ENCODE measurements at regions not wholly inside any gene's neighbourhood (a gene's known extent, or its start where the extent isn't known, plus 50 kb on each side); places are given as distances from the start of the nearest gene placed in this dataset.

DNA sequence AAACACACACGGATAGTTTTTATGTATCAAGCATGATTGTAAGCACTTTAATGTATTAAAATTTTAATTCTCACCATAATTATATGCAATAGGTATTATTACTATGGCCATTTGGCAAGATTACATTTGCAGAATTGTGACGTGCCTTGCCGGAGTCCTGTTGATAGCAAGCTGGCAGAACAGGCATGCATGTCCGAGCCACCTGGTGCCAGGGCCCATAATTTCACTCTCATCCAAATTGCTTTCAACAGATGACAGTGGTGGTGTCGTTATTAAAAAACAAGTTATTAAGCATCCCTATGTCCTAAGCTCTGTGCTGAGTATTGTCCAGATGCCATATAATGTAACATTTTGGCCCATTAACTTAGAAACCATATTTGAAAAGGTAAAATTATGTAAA, 374.3 kb downstream of the FOXO1 start:
- Histone ChIP-seq H3K27ac (ENCODE audit: poor library complexity, severe bottlenecking) (no peak overlapping the region), H3K4me3 (ENCODE audit: severe bottlenecking) (no peak overlapping the region), H3K27me3 (ENCODE audit: insufficient read depth, poor library complexity, severe bottlenecking) (no peaks in the 10 kb centered on the region), H3K9me3 (ENCODE audit: severe bottlenecking) (no peaks in the 10 kb centered on the region), H3K36me3 (ENCODE audit: low read depth) (no peaks in the 10 kb centered on the region), H3K4me1 (ENCODE audit: insufficient read depth, poor library complexity, severe bottlenecking) (no peaks in the 10 kb centered on the region)
- DNase-seq (ENCODE audit: low spot score) = no peak
- no peak for ATAC-seq (ENCODE audit: low read depth)
- no peak for TF ChIP-seq CTCF (IDR thresholded peaks at IDR 0.05; ENCODE audit: poor library complexity, severe bottlenecking)

- no peaks in the 10 kb centered on the region for H3K36me3 ChIP-seq (ENCODE audit: low read depth)
- H3K9me3 ChIP-seq (ENCODE audit: severe bottlenecking) = no peaks in the 10 kb centered on the region
- ATAC-seq (ENCODE audit: low read depth) (no peak), DNase-seq (ENCODE audit: low spot score) (no peak)
- H3K4me1 ChIP-seq (ENCODE audit: insufficient read depth, poor library complexity, severe bottlenecking) = no peaks in the 10 kb centered on the region
- no peaks in the 10 kb centered on the region for H3K27me3 ChIP-seq (ENCODE audit: insufficient read depth, poor library complexity, severe bottlenecking)
- H3K4me3 ChIP-seq (ENCODE audit: severe bottlenecking) = no peak overlapping the region
- TF ChIP-seq CTCF (IDR thresholded peaks at IDR 0.05; ENCODE audit: poor library complexity, severe bottlenecking) = no peak
- H3K27ac ChIP-seq (ENCODE audit: poor library complexity, severe bottlenecking) = no peak overlapping the region
Measured at GRCh38 chr13:40292536-40292935, 373.9 kb downstream of the FOXO1 start.

DNA sequence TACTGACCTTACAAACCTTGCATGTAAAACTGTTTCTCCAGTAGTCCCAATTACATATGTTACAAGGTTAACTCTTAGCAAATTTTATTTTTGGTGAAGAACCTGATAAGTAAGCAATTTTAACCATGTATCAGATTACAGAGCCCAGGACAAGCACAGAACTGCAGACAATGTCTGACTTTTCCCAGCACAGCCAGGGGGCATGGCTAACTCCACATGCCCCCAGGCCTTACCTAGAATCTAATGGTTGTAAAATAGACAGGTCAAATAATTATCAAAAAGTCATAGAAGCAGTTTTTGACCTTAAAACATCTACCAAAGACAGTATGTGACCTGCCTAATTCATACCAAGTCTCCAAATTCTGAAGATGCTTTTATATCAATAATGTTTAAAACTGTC, 364.1 kb downstream of the FOXO1 start:
- Histone ChIP-seq H3K27ac (ENCODE audit: poor library complexity, severe bottlenecking) (no peak overlapping the region), H3K9me3 (ENCODE audit: severe bottlenecking) (no peaks in the 10 kb centered on the region), H3K36me3 (ENCODE audit: low read depth) (no peaks in the 10 kb centered on the region), H3K27me3 (ENCODE audit: insufficient read depth, poor library complexity, severe bottlenecking) (no peaks in the 10 kb centered on the region), H3K4me1 (ENCODE audit: insufficient read depth, poor library complexity, severe bottlenecking) (peaks cover 3% of the 10 kb centered on the region), H3K4me3 (ENCODE audit: severe bottlenecking) (no peak overlapping the region)
- TF ChIP-seq CTCF (IDR thresholded peaks at IDR 0.05; ENCODE audit: poor library complexity, severe bottlenecking) = no peak
- DNase-seq (ENCODE audit: low spot score) (no peak), ATAC-seq (ENCODE audit: low read depth) (no peak)

DNA sequence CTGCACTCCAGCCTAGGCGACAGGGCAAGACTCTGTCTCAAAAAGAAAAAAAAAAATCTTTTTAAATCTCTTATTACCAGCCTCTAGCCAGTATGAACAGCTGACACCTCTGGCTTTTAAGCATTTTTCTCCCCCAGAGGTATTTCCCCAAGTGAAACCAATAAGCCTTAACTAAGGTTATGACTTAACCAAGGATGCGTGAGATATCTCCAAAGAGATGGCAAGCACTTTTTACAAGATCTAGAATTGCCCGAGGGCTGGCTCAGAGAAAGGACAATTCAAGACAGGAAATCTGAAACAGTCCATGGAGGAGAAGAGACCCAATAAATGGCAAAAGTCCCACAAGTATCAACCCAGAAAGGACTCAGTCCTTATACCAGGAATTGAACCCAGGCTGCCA, 362.1 kb downstream of the FOXO1 start:
- Histone ChIP-seq H3K27ac (ENCODE audit: poor library complexity, severe bottlenecking) (no peak overlapping the region), H3K4me1 (ENCODE audit: insufficient read depth, poor library complexity, severe bottlenecking) (peaks cover 3% of the 10 kb centered on the region), H3K9me3 (ENCODE audit: severe bottlenecking) (no peaks in the 10 kb centered on the region), H3K27me3 (ENCODE audit: insufficient read depth, poor library complexity, severe bottlenecking) (no peaks in the 10 kb centered on the region), H3K36me3 (ENCODE audit: low read depth) (no peaks in the 10 kb centered on the region), H3K4me3 (ENCODE audit: severe bottlenecking) (no peak overlapping the region)
- DNase-seq (ENCODE audit: low spot score) (no peak), ATAC-seq (ENCODE audit: low read depth) (no peak)
- TF ChIP-seq CTCF (IDR thresholded peaks at IDR 0.05; ENCODE audit: poor library complexity, severe bottlenecking) = no peak

GRCh38 chr13:40306817-40307216, 359.6 kb downstream of the FOXO1 start:
- TF ChIP-seq CTCF (IDR thresholded peaks at IDR 0.05; ENCODE audit: poor library complexity, severe bottlenecking) = no peak

More at GRCh38 chr13:40306817-40307216, 359.6 kb downstream of the FOXO1 start:
- Histone ChIP-seq H3K36me3 (ENCODE audit: low read depth) (no peaks in the 10 kb centered on the region), H3K4me3 (ENCODE audit: severe bottlenecking) (no peak overlapping the region), H3K27me3 (ENCODE audit: insufficient read depth, poor library complexity, severe bottlenecking) (no peaks in the 10 kb centered on the region), H3K27ac (ENCODE audit: poor library complexity, severe bottlenecking) (no peak overlapping the region), H3K4me1 (ENCODE audit: insufficient read depth, poor library complexity, severe bottlenecking) (peaks cover 3% of the 10 kb centered on the region), H3K9me3 (ENCODE audit: severe bottlenecking) (no peaks in the 10 kb centered on the region)
- ATAC-seq (ENCODE audit: low read depth) (no peak), DNase-seq (ENCODE audit: low spot score) (no peak)

Data from RWPE2 (cell line).